H1 (cell line): ENCODE measurements at regions not wholly inside any gene's neighbourhood (a gene's known extent, or its start where the extent isn't known, plus 50 kb on each side); places are given as distances from the start of the nearest gene placed in this dataset.

Experiments used
- CTCF ChIA-PET: fragments of 300-600 bp; sonication (Branson Sonifier 250); formaldehyde crosslinking; loops from one replicate; lab custom pipeline; 2021; ENCODE audit not compliant: partially characterized antibody; lab: Charles Lee
- POLR2A ChIA-PET: fragments of 300-600 bp; sonication (Branson Sonifier 250); formaldehyde crosslinking; loops from one replicate; lab custom pipeline; 2021; ENCODE audit warnings: inconsistent platforms; ENCODE audit not compliant: partially characterized antibody; lab: Charles Lee
- DNase-seq, 2 experiments: peaks; one replicate each; pipeline versions ENCODE4 v3.0.0 to v3.0.0-alpha.2; 2010 to 2022; ENCODE audit warnings: low spot score in 2 of 2, low read depth in 1 of 2, mixed read lengths in 1 of 2
- FAIRE-seq: peaks from 2 replicates; lab custom pipeline; 2011; peaks lifted over from hg19 to GRCh38; lab: Jason Lieb, UNC
- H2AFZ ChIP-seq: 2 replicates; pipeline ENCODE4 v1.8.1; 2012; ENCODE audit warnings: low read length, inconsistent platforms
- H2AK5ac ChIP-seq: 2 replicates; pipeline ENCODE4 v1.6.1; 2013; ENCODE audit warnings: low read depth, low read length
- H2BK120ac ChIP-seq: replicated peaks from 2 replicates; pipeline ENCODE3; 2013; ENCODE audit warnings: low read depth, low read length, inconsistent platforms
- H2BK12ac ChIP-seq: 2 replicates; pipeline ENCODE4 v1.6.1; 2013; ENCODE audit warnings: low read depth, low read length
- H2BK15ac ChIP-seq: 2 replicates; pipeline ENCODE4 v1.6.1; 2013; ENCODE audit warnings: low read length
- H2BK20ac ChIP-seq: 2 replicates; pipeline ENCODE4 v1.6.1; 2013; ENCODE audit warnings: low read length
- H2BK5ac ChIP-seq: 2 replicates; pipeline ENCODE4 v1.6.1; 2013; ENCODE audit warnings: low read depth, low read length
- H3K14ac ChIP-seq: 2 replicates; pipeline ENCODE4 v1.6.1; 2013; ENCODE audit warnings: inconsistent platforms; ENCODE audit not compliant: insufficient read length
- H3K18ac ChIP-seq: 2 replicates; pipeline ENCODE4 v1.6.1; 2013; ENCODE audit warnings: low read length; ENCODE audit errors: extremely low read depth
- H3K23ac ChIP-seq: 2 replicates; pipeline ENCODE4 v1.6.1; 2013; ENCODE audit warnings: inconsistent platforms; ENCODE audit not compliant: insufficient read length
- H3K23me2 ChIP-seq: 2 replicates; pipeline ENCODE4 v1.6.1; 2013; ENCODE audit warnings: low read depth, low read length
- H3K27ac ChIP-seq: 2 replicates; pipeline ENCODE4 v1.6.1; 2011; ENCODE audit warnings: low read depth, low read length, inconsistent platforms
- H3K27me3 ChIP-seq, 4 experiments: replicated peaks in 1 of 4; 1 replicate in 1 of 4; 2 replicates in 3 of 4; pipeline versions ENCODE4 v1.6.1 to v1.8.1; 2011 to 2013; ENCODE audit warnings: low read length in 3 of 4, mild to moderate bottlenecking in 3 of 4, inconsistent platforms in 2 of 4, mixed read lengths in 2 of 4, moderate library complexity in 1 of 4; ENCODE audit not compliant: control insufficient read depth in 3 of 4, insufficient read depth in 3 of 4; ENCODE audit errors: extremely low read depth in 1 of 4
- H3K36me3 ChIP-seq, 4 experiments: 2 replicates each; pipeline versions ENCODE4 v1.6.1 to v1.8.1; 2011 to 2013; ENCODE audit warnings: mild to moderate bottlenecking in 4 of 4, low read length in 3 of 4, moderate library complexity in 2 of 4, control low read depth in 1 of 4, inconsistent platforms in 1 of 4; ENCODE audit not compliant: insufficient read depth in 4 of 4, control insufficient read depth in 2 of 4
- H3K4ac ChIP-seq: replicated peaks from 2 replicates; pipeline ENCODE3; 2013; ENCODE audit warnings: low read length, low read depth, mixed read lengths, inconsistent platforms; ENCODE audit not compliant: insufficient read length
- H3K4me1 ChIP-seq, 4 experiments: replicated peaks in 1 of 4; 1 replicate in 1 of 4; 2 replicates in 3 of 4; pipeline versions ENCODE4 v1.6.1 to v1.8.1; 2011 to 2013; ENCODE audit warnings: low read length in 3 of 4, inconsistent platforms in 2 of 4, mixed read lengths in 1 of 4; ENCODE audit not compliant: insufficient read depth in 4 of 4, control insufficient read depth in 3 of 4
- H3K4me2 ChIP-seq, 2 experiments: 2 replicates each; pipeline versions ENCODE4 v1.6.1 to v1.8.1; 2011 to 2013; ENCODE audit warnings: low read depth in 2 of 2, low read length in 2 of 2, control low read depth in 1 of 2, inconsistent platforms in 1 of 2, mild to moderate bottlenecking in 1 of 2; ENCODE audit not compliant: insufficient read depth in 1 of 2
- H3K4me3 ChIP-seq, 4 experiments: fragments of 200-600, 300-600 bp in 1 of 4; sonication (generic), shearing (Covaris generic), sonication (Bioruptor Twin) in 1 of 4; 2 replicates each; pipeline versions ENCODE4 v1.5.1 to v1.8.1; 2011 to 2016; ENCODE audit warnings: low read length in 4 of 4, low read depth in 3 of 4, control low read depth in 2 of 4, inconsistent platforms in 2 of 4, mild to moderate bottlenecking in 2 of 4, mixed read lengths in 1 of 4, moderate library complexity in 1 of 4; ENCODE audit not compliant: insufficient read depth in 2 of 4; ENCODE audit errors: extremely low read depth in 1 of 4
- H3K56ac ChIP-seq: replicated peaks from 2 replicates; pipeline ENCODE3; 2013; ENCODE audit warnings: low read depth, mild to moderate bottlenecking, mixed read lengths, low read length, inconsistent platforms; ENCODE audit not compliant: insufficient read length
- H3K79me1 ChIP-seq: 2 replicates; pipeline ENCODE4 v1.6.1; 2013; ENCODE audit warnings: low read depth, low read length, control low read depth
- H3K79me2 ChIP-seq, 2 experiments: 2 replicates each; pipeline versions ENCODE4 v1.6.1 to v1.8.1; 2012 to 2013; ENCODE audit warnings: low read length in 2 of 2, mild to moderate bottlenecking in 2 of 2, inconsistent platforms in 1 of 2; ENCODE audit not compliant: insufficient read depth in 2 of 2, control insufficient read depth in 1 of 2
- H3K9ac ChIP-seq, 4 experiments: replicated peaks in 1 of 4; 1 replicate in 1 of 4; 2 replicates in 3 of 4; pipeline versions ENCODE4 v1.6.1 to v1.8.1; 2011 to 2013; ENCODE audit warnings: low read depth in 3 of 4, low read length in 3 of 4, control low read depth in 2 of 4, mild to moderate bottlenecking in 2 of 4, moderate library complexity in 2 of 4, inconsistent platforms in 1 of 4; ENCODE audit errors: extremely low read depth in 1 of 4
- H3K9me3 ChIP-seq, 2 experiments: 2 replicates each; pipeline versions ENCODE4 v1.6.1 to v1.8.1; 2012 to 2013; ENCODE audit warnings: mild to moderate bottlenecking in 2 of 2, moderate library complexity in 2 of 2, control low read depth in 1 of 2, inconsistent platforms in 1 of 2, low read depth in 1 of 2, low read length in 1 of 2, mixed read lengths in 1 of 2; ENCODE audit not compliant: insufficient read depth in 2 of 2
- H4K20me1 ChIP-seq, 2 experiments: replicated peaks in 1 of 2; 2 replicates each; pipeline versions ENCODE3 to v1.8.1; 2011 to 2013; ENCODE audit warnings: inconsistent platforms in 2 of 2, low read length in 2 of 2, mild to moderate bottlenecking in 1 of 2; ENCODE audit not compliant: insufficient read depth in 2 of 2, control insufficient read depth in 1 of 2
- H4K5ac ChIP-seq: 2 replicates; pipeline ENCODE4 v1.6.1; 2013; ENCODE audit warnings: low read length, low read depth, mixed read lengths, inconsistent platforms; ENCODE audit not compliant: insufficient read length
- H4K8ac ChIP-seq: 2 replicates; pipeline ENCODE4 v1.8.0; 2013; ENCODE audit warnings: mild to moderate bottlenecking, moderate library complexity, low read length, inconsistent platforms; ENCODE audit not compliant: insufficient read depth; ENCODE audit errors: extremely low read depth
- H4K91ac ChIP-seq: replicated peaks from 2 replicates; pipeline ENCODE3; 2013; ENCODE audit warnings: low read length, mixed read lengths, inconsistent platforms; ENCODE audit not compliant: insufficient read length
- BRCA1 ChIP-seq: IDR thresholded peaks from 2 replicates; pipeline ENCODE4 v1.6.1; 2012; ENCODE audit warnings: low read depth, low read length, improper control_type of control experiment
- CBX5 ChIP-seq: fragments of 300-800, 300-1000 bp; sonication (generic); IDR thresholded peaks from 2 replicates; pipeline ENCODE4 v1.7.1; 2016; ENCODE audit warnings: antibody characterized with exemption, low read length, low read depth
- CHD2 ChIP-seq: IDR thresholded peaks from 2 replicates; pipeline ENCODE4 v1.6.1; 2012; ENCODE audit warnings: low read length, improper control_type of control experiment
- CREB1 ChIP-seq: IDR thresholded peaks from 2 replicates; pipeline ENCODE4 v1.6.1; 2012; ENCODE audit warnings: inconsistent platforms
- HDAC6 ChIP-seq: IDR thresholded peaks from one replicate; pipeline ENCODE4 v1.7.1; 2012; ENCODE audit warnings: low read depth, mild to moderate bottlenecking, inconsistent platforms, low read length, moderate library complexity
- MAFK ChIP-seq: IDR thresholded peaks from 2 replicates; pipeline ENCODE4 v1.6.1; 2012; ENCODE audit warnings: low read depth, mild to moderate bottlenecking, improper control_type of control experiment, low read length
- NRF1 ChIP-seq: IDR thresholded peaks from 2 replicates; pipeline ENCODE4 v1.6.1; 2011; ENCODE audit warnings: mild to moderate bottlenecking, low read depth, low read length, improper control_type of control experiment
- SIN3A ChIP-seq, 2 experiments: IDR thresholded peaks in 1 of 2; conservative IDR thresholded peaks in 1 of 2; 2 replicates each; pipeline ENCODE4 v1.6.1; 2011 to 2012; ENCODE audit warnings: low read length in 2 of 2, improper control_type of control experiment in 1 of 2, low read depth in 1 of 2, mild to moderate bottlenecking in 1 of 2
- TAF7 ChIP-seq: optimal IDR thresholded peaks from 2 replicates; pipeline ENCODE3; 2011; ENCODE audit warnings: low read depth, mild to moderate bottlenecking, inconsistent platforms, low read length, moderate library complexity, borderline replicate concordance
- ZNF274 ChIP-seq: IDR thresholded peaks from 2 replicates; pipeline ENCODE4 v1.7.0; 2012; ENCODE audit warnings: low read length, borderline replicate concordance; ENCODE audit errors: extremely low read depth
- WGBS, 2 experiments: shearing (Covaris generic) in 1 of 2; methylation state at CpG; one replicate each; pipeline versions ENCODE4 v1.1.6 to v1.1.7; 2013 to 2015; ENCODE audit warnings: low lambda C conversion rate in 2 of 2, mixed read lengths in 2 of 2, inconsistent platforms in 1 of 2, low coverage in 1 of 2, missing lambda C conversion rate in 1 of 2; ENCODE audit not compliant: insufficient replicate concordance in 2 of 2, insufficient coverage in 1 of 2, insufficient read length in 1 of 2; ENCODE audit errors: extremely low coverage in 1 of 2, missing lambda C conversion rate in 1 of 2; 5-methylcytosine and 5-hydroxymethylcytosine counted together
- TF ChIP-seq, protein P1 (sequence below): IDR thresholded peaks from 2 replicates; pipeline ENCODE4 v1.6.1; 2012; ENCODE audit warnings: inconsistent platforms

DNA sequence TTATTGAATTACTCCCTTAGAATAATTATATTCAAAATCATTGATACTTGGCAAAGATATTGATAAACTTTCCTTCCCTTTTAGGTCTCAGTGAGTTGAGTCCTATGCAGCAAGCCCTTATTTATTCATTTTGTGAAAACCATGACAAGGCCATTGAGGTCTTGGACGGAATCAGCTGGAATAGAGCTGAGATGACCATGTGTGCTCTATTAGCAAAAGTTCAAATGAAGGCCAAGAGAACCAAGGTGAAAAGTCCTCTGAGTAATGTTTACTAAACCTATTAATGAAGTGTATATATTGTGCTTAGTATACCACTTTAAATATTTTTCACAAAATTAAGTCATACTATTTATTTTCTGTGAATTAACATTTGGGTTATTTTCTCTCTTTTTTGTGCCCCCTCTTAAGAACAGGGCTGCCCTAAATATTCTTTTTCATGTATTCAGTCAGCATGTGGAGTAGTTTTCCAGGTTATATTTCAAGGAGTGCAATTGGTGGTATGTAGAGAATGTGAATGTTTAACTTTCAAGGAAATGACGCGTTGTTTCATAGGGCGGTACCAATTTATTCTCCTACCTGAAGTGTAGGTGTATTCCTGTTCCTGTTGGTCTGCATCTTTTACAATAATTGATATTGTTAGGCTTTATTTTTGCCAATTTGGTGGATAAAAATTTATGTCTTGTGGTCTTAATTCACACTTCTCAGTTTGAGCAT lies 201.4 kb downstream of the TTC6 start:
- POLR2A ChIA-PET = no interaction called here
- Histone ChIP-seq H3K4me2 (no peak overlapping the region), H3K18ac (no peak overlapping the region), H3K56ac (no peak overlapping the region), H3K27ac (no peak overlapping the region), H2BK120ac (no peak overlapping the region), H3K23ac (no peak overlapping the region), H2AFZ (no peak overlapping the region), H3K23me2 (no peaks in the 10 kb centered on the region), H3K36me3 (no peaks in the 10 kb centered on the region), H3K9me3 (no peaks in the 10 kb centered on the region), H2BK12ac (no peak overlapping the region), H2BK15ac (no peak overlapping the region), H3K79me2 (no peaks in the 10 kb centered on the region), H3K4me1 (no peaks in the 10 kb centered on the region), H2AK5ac (no peak overlapping the region), H3K4me3 (no peak overlapping the region), H3K79me1 (no peaks in the 10 kb centered on the region), H3K4ac (no peak overlapping the region), H3K27me3 (no peaks in the 10 kb centered on the region; a peak in 1 of 7 replicates), H4K20me1 (no peaks in the 10 kb centered on the region), H4K5ac (no peak overlapping the region), H3K9ac (no peak overlapping the region), H3K14ac (no peak overlapping the region), H4K91ac (no peak overlapping the region), H2BK20ac (no peak overlapping the region), H2BK5ac (no peak overlapping the region), H4K8ac (no peak overlapping the region)
- WGBS, 2 experiments = 83% methylated on average over 4 of the region's 4 CpGs; no CpG with 5 or more reads in 1 of the 2 experiments
- FAIRE-seq (no peak), DNase-seq (no peak)
- CTCF ChIA-PET = no interaction called here
- no peak for TF ChIP-seq SIN3A (conservative IDR thresholded peaks at IDR 0.05 in 1 of 2, IDR thresholded peaks at IDR 0.05 in 1 of 2; ENCODE audit: low read depth in 1 of 2, low read length in 2 of 2)
- no peak for TF ChIP-seq HDAC6
- TF ChIP-seq, protein P1, sequence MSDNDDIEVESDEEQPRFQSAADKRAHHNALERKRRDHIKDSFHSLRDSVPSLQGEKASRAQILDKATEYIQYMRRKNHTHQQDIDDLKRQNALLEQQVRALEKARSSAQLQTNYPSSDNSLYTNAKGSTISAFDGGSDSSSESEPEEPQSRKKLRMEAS = no peak
- no peak for TF ChIP-seq MAFK
- TF ChIP-seq CHD2 = no peak
- TF ChIP-seq NRF1 = no peak
- no peak for TF ChIP-seq TAF7
- TF ChIP-seq BRCA1 = no peak
- TF ChIP-seq CREB1 = no peak
- TF ChIP-seq CBX5 = no peak
- TF ChIP-seq ZNF274 = no peak
